GM12892 (cell line): ENCODE measurements at regions not wholly inside any gene's neighbourhood (a gene's known extent, or its start where the extent isn't known, plus 50 kb on each side); places are given as distances from the start of the nearest gene placed in this dataset.

Experiments
- POLR2AphosphoS5 ChIP-seq: IDR thresholded peaks from 2 replicates; pipeline ENCODE4 v1.6.1; 2011; ENCODE audit warnings: low read depth, low read length, control low read depth
- TAF1 ChIP-seq: IDR thresholded peaks from 2 replicates; pipeline ENCODE4 v1.6.1; 2011; ENCODE audit warnings: low read depth, mild to moderate bottlenecking, control low read depth, low read length, borderline replicate concordance

GRCh38 chr4:67220861-67221260, 324.4 kb downstream of the CENPC start:
- TF ChIP-seq TAF1 (no peak), POLR2AphosphoS5 (no peak)
